HG03039 (cell line): ENCODE measurements at regions not wholly inside any gene's neighbourhood (a gene's known extent, or its start where the extent isn't known, plus 50 kb on each side); places are given as distances from the start of the nearest gene placed in this dataset.

Experiments used
- ATAC-seq: cut with Tn5 transposase; IDR thresholded peaks from one replicate; pipeline ENCODE4 v1.9.1; 2021; ENCODE audit warnings: mild to moderate bottlenecking, moderate library complexity; ENCODE audit not compliant: unreplicated experiment

- no peak for ATAC-seq
Observed at GRCh38 chr2:195413944-195414343, 243.1 kb upstream of the SLC39A10 start.

DNA sequence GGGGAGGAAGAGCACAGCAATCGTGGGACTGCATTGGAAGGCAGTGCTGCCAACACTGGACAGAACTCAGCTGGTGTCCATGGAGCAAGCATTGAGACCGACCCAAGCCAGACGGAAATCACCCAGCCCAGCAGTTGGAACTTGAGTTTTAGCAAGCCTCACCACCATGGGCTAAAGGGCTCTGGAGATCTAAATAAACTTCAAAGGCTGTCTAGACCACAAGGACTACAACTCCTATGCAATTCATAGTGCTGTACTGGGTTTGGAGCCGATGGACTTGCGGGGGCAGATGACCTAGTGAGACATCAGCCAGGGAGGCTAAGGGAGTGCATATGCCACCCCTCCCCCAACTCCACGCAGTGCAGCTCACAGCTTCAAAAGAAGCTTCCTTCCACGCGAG, 243.6 kb upstream of the SLC39A10 start:
- ATAC-seq = no peak

DNA sequence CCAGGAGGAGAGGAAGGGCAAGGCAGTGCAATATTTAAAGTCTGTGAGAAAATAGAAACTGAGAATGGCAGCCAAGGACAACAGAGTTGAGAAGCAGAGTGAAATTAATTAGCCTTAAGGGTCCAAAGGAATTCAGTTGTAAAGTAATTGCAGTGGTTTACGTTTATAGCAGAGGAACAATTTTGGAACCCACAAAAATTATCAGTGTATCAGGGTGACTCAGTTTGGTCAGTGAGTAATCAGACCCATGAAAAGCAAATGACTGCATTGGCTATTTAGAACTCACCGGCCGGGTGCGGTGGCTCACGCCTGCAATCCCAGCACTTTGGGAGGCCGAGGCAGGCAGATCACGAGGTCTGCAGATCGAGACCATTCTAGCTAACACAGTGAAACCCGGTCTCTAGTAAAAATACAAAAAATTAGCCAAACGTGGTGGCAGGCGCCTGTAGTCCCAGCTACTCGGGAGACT, 245.8 kb upstream of the SLC39A10 start:
- no peak for ATAC-seq

DNA sequence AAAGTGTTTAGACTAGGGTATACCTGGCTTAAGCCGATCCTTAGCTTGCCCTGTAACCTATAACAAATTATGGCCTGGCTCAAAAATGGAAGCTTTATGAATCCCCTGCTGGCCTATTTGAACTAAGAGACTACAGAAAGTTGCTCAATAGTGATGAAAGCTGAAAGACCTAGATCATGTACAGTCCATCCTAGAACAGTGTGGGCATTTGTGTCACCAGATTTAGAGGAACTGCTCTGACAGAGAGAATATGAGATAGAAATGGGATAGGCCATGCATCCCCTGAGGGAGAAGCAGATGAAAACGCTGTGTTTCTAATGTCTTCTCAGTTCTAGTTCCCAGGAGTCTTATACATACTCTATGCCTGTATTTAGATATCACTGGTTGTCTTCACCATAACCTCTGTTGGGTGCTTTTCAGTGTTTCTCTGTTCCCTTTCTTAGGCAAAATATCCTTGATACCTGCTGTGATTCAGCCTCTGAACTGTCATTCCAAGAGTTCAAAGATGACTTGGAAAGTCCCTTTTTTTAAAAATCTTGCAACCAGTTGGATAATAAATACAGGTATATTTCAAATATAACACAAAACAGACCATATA, 246.9 kb upstream of the SLC39A10 start:
- ATAC-seq = peak; percentile 82

DNA sequence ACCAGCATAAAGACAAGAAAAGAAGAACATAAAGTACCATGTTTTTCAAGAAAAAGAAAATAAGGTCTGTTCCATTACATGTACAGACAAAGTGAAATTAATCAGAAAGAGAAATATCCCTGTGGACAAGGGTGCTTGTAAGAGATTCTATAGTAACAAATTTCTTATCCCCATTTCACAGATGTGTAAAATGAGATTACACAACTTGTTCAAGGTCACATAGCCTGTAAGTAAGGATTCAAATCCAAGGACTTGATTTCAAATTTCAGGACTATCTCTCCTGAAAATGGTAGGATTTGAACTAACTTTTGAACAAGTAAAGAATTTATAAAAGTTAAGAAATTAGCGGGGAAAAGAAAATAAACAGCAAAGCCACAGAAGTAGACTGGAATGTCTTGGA, 248.2 kb upstream of the SLC39A10 start:
- ATAC-seq = no peak

DNA sequence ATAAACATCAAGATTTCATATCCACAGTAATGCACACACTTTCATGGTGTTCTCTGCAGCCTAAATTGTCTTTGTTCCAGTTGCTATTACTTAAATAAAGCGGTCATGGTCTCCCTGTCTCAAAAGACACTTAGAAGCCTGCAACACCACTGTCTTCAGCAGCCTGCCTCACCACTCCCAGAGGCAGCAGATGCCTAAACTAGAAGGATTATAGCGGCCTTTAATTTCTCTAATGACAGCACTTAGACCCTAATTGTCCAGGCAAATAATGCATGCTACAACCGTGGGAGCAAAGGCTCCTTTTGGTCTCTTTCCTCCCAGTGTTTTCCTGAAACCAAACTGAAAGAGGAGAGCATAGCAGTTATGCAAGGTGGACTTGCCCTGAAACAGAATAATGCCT, 248.8 kb upstream of the SLC39A10 start:
- no peak for ATAC-seq

- no peak for ATAC-seq
Observed at GRCh38 chr2:195407783-195408182, 249.2 kb upstream of the SLC39A10 start.

DNA sequence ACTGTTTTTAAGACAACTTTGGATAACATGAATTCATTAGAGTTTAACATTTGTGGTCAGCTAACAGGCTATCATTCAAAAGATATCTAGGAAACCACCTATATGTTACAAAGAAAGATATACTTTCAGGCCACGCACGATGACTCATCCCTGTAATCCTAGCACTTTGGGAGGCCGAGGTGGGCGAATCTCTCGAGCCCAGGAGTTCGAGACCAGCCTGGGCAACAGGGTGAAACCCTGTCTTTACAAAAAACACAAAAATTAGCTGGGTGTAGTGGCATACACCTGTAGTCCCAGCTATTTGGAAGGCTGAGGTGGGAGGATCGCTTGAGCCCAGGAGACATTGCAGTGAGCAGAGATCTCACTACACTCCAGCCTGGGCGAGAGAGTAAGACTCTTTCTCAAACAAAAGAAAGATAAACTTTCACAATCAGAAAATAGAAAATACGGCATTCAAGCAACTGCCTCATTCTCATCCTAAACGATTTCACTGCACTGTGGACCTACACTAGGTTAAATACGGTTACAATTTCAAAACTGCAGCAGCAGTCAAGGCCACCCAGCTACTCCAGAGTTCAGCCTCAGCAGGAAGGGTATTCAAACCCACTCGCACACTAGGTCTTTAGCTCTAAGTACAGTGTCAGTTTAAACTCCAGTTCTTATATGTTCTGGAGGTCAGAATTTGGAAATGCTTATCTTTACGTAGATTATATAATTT, 250.0 kb upstream of the SLC39A10 start:
- ATAC-seq = no peak

DNA sequence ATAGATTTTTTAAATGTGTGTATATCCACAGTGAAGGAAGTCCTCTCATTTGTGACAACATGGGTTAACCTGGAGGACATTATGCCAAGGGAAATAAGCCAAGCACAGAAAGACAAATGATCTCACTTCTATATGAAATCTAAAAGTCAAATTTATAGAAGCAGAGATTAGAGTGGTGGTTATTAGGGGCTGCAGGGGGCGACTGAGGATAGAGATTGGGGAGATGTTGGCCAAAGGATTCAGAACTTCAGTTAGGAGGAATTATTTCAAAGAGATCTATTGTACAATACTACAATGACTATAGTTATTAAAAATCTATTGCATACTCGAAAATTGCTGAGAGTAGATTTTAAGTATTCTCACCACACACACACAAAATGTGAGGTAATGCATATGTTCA, 252.4 kb upstream of the SLC39A10 start:
- no peak for ATAC-seq

DNA sequence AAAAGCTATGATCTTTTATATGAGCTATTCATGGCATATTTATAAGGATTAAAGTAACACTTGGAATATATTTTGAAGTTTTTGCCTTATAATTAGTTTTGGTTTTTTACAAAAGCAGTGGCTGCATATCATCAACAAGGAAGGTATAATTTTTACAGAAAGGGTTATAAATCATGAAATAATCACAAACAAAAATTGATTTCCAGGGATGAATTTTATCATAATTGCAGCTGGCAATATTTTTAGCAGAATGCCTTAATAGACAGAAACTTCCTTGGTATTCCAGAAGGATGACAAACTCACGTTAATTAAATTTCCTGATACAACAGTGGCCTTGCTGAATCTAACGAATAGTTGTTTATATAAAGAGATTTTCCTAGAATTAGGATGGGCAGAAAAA, 260.5 kb upstream of the SLC39A10 start:
- no peak for ATAC-seq

- no peak for ATAC-seq
Observed at GRCh38 chr2:195395362-195395761, 261.7 kb upstream of the SLC39A10 start.

DNA sequence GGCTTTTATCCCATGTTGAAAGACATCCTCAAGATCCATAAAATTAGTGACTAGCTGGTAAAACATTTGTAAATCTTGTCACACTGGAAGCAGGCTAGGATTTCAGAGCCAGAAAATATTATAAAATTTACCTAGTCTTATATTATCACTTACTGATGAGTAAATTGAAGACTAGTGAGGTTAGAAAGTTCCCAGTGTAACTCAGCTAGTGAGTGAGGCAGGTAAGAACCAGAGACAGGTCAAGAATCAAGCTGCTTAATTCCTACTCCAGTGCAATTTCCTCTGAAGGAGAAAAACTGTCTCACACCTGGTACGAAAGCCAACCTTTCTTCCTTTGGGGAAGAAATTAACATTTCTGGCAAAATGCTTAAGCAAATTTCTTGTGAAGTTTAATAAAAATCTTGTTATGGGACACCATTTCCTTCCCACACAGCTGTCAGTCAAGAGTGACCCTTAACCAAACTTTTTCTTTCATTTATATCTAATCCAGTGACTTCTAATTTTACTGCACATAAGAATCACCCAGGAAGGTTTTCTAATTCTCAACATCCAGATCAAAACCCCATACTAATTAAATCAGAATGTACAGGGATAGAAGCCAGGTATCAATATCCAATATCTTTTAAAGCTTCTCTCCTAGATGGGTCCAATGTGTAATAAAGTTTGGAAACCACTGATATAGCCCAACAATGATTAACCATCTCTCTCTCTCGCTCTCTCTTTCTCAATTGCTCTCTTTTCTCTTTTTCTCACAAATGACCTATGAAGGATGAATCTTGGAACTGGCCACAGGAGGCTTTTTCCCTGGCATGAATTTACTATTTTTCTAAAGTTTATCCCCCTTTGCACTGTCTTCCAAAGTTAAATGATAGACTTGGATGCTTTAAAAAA, 264.3 kb upstream of the SLC39A10 start:
- ATAC-seq = no peak

GRCh38 chr2:195390686-195391321, 266.2 kb upstream of the SLC39A10 start:
- no peak for ATAC-seq

- no peak for ATAC-seq
Observed at GRCh38 chr2:195388028-195388427, 269.0 kb upstream of the SLC39A10 start.

DNA sequence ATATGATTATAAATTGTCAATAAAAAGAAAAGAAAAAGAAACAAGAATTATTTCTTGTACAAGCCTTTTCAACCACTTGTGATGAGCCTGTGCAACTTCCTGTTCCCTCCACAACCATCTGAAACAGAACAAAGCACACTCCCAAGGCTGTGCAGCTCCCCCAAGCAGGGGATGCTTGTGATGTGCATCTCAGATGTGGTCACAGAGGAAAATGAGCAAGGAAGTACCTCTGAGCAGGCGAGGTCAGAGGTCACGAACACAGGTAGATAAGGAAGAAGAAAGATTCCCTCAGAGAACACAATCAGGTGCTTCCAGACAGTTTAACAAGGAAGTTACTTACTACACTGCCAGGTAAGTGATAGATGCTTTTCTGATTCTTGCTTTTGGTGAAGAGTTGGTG, 274.8 kb upstream of the SLC39A10 start:
- ATAC-seq = no peak

GRCh38 chr2:195370167-195370943, 286.7 kb upstream of the SLC39A10 start:
- no peak for ATAC-seq

DNA sequence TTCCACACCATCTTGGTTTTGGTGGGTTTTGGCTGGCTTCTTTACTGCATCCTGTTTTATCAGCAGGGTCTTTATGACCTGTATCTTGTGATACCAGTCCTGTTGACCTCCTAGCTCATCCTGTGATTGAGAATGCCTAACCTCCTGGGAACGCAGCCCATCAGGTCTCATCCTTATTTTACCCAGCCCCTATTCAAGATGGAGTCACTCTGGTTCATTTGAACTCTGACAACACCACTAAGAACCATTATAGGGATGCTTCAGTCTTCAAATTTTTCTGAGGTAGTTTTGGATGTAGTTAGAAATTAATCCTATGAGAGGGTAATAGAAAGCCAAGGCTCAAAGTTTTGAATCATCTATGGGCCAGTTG, 287.8 kb upstream of the SLC39A10 start:
- ATAC-seq = no peak

GRCh38 chr2:195368249-195369217, 288.5 kb upstream of the SLC39A10 start:
- no peak for ATAC-seq

DNA sequence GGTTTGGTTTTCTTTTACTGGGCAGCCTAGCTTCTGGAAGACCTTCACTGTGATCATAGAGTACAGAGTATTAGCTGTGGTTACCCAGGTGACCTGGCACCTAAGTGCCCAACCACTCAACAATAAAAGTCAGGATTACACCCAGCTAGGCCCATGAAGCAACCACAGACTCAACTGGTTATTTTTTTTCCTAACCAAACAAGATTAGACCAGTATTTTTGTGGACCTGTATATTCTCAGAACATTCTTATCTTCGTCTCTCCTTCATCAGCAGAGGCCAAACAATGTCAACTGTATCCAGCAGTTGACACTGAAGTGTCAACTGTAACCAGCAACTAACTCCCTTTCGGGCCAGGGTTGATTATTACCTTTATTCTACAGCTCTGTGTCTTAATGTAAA, 289.2 kb upstream of the SLC39A10 start:
- no peak for ATAC-seq
